GM19023 (cell line): ENCODE measurements at regions not wholly inside any gene's neighbourhood (a gene's known extent, or its start where the extent isn't known, plus 50 kb on each side); places are given as distances from the start of the nearest gene placed in this dataset.
A peak's percentile ranks its signal among the peaks of the same experiment; 100 is the strongest.

ENCODE experiments used
- ATAC-seq: cut with Tn5 transposase; IDR thresholded peaks from one replicate; pipeline ENCODE4 v1.9.1; 2021; ENCODE audit warnings: mild to moderate bottlenecking, moderate library complexity; ENCODE audit not compliant: unreplicated experiment

DNA sequence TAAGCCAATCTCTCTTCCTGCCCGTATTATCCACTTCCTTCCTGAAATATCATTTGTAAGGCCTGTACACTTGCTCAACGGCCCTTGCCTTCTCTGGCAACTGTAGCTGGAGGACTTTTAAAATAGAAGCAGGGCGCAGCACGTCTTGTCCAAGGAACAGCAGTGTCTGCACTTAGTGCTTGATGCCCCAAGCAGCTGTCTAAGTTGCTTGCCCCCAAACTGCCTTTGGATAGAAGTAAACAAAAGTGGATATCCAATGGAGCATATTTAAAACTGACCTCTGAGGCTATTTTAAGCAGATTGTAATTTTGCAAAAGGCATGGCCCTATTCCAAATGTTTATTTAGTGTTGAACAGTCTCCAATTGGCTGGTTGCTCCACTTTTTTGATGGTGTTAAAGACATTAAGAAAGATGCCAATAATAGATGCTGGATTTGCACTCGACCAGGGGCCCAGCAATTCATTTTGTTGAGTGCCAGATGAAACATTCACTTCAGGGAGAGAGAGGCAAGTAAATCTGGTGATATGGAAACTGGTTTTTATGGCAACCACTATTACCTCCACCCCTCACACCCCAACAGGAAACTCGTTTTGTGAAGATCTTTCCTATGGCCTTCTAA is 526.8 kb upstream of the TBL1XR1 start:
- no peak for ATAC-seq

GRCh38 chr3:177725165-177725564 is 527.9 kb upstream of the TBL1XR1 start:
- ATAC-seq, result no peak

DNA sequence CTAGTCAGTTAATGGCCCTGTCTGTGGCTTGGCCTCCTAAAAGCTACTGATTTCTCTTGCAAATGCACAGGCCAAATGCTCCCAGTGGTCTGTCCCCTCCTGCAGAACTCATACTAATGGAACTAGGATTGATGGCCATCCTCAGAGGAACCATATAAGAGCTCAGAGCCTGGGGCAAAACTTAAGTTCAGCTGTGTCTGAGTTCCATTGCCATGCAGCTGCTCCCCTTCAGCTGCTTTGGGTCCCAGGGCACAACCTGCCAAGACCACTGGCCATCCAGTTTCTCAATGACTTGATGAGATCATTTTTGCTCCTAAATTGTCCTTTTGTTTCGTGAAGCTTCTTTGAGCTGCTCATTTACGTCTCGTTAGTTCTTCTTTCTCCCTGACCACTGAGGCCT is 529.5 kb upstream of the TBL1XR1 start:
- no peak for ATAC-seq

- ATAC-seq, result no peak
These were observed 532.8 kb upstream of the TBL1XR1 start for GRCh38 chr3:177729956-177730681.

- no peak for ATAC-seq
These were observed 533.5 kb upstream of the TBL1XR1 start for GRCh38 chr3:177730814-177731213.

DNA sequence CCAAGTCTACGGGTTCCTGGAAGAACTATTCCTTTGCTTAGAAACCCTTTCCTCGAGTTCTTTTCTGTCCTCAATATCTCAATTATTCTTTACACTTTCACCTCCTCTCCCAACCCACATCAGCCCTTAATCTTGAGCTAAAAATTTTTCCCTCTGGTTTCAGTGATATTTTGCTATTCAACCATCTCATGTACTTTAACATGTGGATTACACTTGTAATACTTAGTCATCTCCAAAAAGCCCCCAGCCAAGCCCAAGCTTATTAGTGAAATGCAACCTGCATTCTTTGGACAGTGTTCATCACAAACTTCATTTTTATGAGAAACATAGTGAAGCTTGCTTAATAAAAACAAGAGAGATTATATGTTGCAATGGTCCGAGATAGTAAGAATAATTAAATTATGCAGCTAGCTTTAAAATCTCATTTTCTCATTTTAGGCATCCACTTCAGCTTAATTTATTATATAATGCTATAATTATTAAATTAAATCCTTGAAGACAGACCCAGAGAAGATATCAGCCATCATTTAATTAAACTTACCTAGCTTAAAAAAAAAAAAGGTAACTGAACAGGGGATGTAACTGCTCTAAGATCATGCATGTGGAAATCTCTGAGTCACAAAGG is 534.5 kb upstream of the TBL1XR1 start:
- no peak for ATAC-seq

DNA sequence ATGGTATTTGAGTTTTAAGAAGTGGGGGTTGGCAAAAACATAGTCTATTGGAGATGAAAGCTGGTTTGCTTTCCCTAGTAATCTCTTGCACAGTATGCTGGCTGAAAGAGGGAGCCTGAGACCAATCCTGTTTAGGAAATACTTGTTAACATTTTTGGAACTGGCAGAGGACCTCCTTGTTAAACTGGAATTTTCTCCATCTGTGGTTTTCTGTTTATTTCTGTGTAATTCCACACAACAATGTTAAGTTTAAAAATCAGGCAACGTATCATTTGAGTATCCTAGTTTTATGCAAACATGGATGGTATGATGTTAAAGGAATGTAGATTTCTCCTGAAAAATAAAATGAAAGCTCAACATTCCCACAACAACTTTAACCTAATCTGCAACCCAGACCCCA is 536.0 kb upstream of the TBL1XR1 start:
- ATAC-seq, result no peak

GRCh38 chr3:177733936-177734335 is 536.7 kb upstream of the TBL1XR1 start:
- ATAC-seq, result no peak

GRCh38 chr3:177735431-177735830 is 538.1 kb upstream of the TBL1XR1 start:
- no peak for ATAC-seq

GRCh38 chr3:177739461-177739860 is 542.2 kb upstream of the TBL1XR1 start:
- no peak for ATAC-seq

DNA sequence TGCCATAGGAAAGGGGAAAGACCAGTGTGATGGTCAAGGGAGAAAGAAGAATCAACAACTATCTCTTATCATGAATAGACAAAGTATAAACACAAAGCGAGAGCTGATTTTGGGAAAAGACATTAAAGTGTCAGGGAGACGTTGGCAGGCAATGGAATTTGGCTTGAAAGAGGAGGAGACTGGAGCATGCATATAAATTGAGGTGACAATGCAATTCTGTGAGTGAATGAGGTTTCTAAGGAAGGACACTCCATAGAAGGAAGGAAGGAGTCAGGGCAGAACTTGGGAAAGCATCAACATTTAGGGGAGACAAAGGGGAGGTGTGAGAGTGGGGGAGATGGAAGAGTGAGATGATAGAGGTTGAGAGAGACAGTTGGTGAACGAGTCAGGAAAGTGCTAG is 543.0 kb upstream of the TBL1XR1 start:
- ATAC-seq, result no peak

- peak; percentile 87 for ATAC-seq
These were observed 545.0 kb upstream of the TBL1XR1 start for GRCh38 chr3:177742273-177742672.

- no peak for ATAC-seq
These were observed 546.0 kb upstream of the TBL1XR1 start for GRCh38 chr3:177743173-177743890.

GRCh38 chr3:177744873-177745606 is 547.8 kb upstream of the TBL1XR1 start:
- no peak for ATAC-seq

DNA sequence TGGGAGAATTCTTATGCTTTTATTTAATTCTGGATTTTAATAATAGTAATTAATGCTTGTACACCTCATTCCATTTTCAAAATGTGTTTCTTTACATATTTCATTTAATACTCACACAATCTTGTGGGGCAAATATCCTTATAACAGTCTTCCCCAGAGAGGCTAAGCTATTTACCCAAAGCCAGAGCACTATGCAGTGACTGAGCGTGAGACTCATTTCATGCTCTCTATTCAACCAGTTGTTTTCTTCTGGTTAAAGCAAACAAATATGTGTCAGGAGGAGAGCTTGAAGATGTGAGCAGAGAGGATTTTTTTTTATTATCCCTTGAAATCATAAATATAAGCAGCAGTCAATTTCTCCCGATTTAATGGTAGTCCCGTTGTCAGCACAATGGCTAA is 548.3 kb upstream of the TBL1XR1 start:
- no peak for ATAC-seq

- ATAC-seq, result no peak
These were observed 549.2 kb upstream of the TBL1XR1 start for GRCh38 chr3:177746337-177746933.

DNA sequence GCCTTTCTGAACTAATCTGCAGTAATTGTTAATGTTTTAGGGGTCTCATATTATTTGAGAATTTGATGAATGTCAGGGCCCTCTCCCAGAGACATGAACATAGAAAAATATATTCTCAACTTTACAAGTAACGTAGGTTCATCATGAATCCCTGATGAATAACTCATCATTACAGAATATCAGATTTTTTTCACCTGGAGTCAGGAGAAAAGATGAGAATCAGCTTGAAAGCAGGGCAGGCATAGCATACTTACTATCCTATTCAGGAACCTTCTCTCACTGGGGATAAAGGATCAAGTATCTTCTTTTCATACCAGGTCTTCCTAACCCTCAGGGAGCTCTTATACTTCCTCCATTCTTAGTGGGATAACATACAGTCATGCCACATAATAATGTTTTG is 552.6 kb upstream of the TBL1XR1 start:
- ATAC-seq, result no peak

- no peak for ATAC-seq
These were observed 553.2 kb upstream of the TBL1XR1 start for GRCh38 chr3:177750436-177750835.

- peak; percentile 79 for ATAC-seq
These were observed 554.5 kb upstream of the TBL1XR1 start for GRCh38 chr3:177751770-177752169.

DNA sequence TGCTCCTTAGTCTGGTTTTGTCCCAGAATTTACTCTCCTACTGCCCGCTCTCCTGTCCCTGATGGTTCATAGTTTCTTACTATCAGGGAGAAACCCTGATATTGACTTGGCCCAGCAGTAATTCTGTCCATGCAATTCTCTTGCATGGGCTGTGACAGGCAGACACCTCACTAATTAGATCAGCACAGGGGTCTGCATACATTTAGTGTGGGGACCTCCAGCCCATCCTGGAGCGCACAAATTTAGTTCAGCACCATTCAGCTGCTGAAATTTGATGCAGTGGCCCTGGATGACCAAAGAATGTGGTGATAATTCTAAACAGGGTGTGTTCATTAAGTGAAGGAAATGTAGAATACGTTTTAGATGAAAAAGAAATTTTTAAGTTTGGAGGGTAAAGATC is 555.5 kb upstream of the TBL1XR1 start:
- no peak for ATAC-seq
